ENCODE measurements at regions not wholly inside any gene's neighbourhood (a gene's known extent, or its start where the extent isn't known, plus 50 kb on each side); places are given as distances from the start of the nearest gene placed in this dataset.

DNA sequence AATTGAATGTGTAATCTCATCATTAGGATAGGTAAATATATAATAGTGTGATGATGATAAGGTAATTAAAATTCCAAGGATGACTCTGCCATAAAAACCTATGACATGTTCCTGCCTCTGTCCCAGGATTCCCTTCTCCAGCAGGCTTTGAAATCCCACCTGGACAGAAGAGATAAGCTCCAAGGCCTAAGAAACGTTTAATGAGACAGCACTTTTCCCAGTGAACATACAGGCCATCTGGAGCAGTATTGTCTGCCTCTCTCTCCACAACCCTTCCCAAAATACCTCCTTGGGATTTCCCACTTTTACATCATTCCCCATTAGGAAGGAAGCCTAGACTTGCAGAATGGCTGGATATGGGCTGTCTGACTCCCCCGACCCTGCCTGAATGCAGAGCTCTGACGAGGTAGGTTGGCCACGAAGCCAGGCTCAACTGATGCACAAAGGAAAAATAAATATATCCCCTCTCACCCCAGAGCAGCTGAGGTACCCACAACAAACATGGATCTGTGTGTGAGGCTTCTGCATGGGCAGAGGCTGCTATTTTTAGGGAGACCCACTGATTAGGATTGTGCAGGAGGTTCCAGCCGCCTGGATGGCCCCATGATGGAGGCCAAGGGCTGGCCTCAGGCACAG, 71.0 kb downstream of the TMPRSS5 start:
- peaks cover 10% of the 10 kb centered on the region for H3K27me3 ChIP-seq (ENCODE audit: insufficient read depth, low read length)
- H3K36me3 ChIP-seq (ENCODE audit: insufficient read depth, low read length), result no peaks in the 10 kb centered on the region
- H3K4me1 ChIP-seq (ENCODE audit: insufficient read depth, low read length), result peaks cover 2% of the 10 kb centered on the region; the same call in 1 of the 2 replicates
- H3K4me3 ChIP-seq (ENCODE audit: low read length), result no peak overlapping the region
- no peak overlapping the region for H3K27ac ChIP-seq (ENCODE audit: low read depth, low read length)
- 82% methylated on average over 5 of the region's 5 CpGs for WGBS
- H3K9me3 ChIP-seq (ENCODE audit: insufficient read depth, low read depth, low read length), result no peaks in the 10 kb centered on the region
- no peak overlapping the region for H3K9ac ChIP-seq (ENCODE audit: low read depth, low read length)

DNA sequence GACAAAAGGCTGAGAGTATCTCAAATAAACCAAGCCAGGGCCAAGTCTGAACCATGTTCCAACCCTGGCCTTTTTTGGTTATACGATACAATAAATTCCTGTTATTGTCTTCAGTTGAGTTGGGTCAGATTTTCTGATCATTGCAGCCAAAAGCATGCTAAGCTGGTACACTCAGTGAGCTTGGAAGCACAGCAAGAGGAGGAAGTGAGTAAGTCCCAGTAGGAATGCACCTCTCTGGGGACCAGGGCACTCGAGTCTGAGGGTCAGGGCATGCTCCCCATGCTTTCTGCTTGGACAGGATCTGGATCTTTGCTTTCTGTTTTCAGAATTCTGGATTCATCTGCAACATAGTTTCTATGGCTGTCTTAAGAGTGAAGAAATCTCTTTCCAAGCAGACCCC, 73.1 kb downstream of the TMPRSS5 start:
- H3K9me3 ChIP-seq (ENCODE audit: insufficient read depth, low read depth, low read length), result no peaks in the 10 kb centered on the region
- no peak overlapping the region for H3K9ac ChIP-seq (ENCODE audit: low read depth, low read length)
- H3K27ac ChIP-seq (ENCODE audit: low read depth, low read length), result no peak overlapping the region
- 69% methylated on average over 2 of the region's 2 CpGs for WGBS
- peaks cover 17% of the 10 kb centered on the region for H3K4me1 ChIP-seq (ENCODE audit: insufficient read depth, low read length)
- H3K36me3 ChIP-seq (ENCODE audit: insufficient read depth, low read length), result no peaks in the 10 kb centered on the region
- H3K4me3 ChIP-seq (ENCODE audit: low read length), result no peak overlapping the region
- peaks cover 15% of the 10 kb centered on the region for H3K27me3 ChIP-seq (ENCODE audit: insufficient read depth, low read length)

DNA sequence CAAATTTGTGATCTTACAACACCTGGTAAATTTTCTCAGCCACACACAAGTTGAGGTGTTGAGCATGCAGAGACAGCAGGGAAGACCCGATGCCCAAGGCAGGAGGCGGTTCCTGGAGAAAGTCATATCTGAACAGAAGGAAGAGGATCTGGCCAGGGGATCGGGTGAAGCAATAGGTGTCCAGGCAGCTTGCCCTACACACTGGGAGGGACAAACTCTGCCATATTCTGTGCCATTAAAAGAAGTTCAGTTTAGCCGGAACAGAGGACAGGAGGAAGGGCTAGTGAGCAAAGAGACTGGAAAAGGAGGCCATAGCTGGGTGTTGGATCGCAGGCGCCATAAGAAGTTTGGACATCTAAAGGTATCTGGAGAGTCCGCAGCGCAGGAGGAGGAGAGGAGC, 76.5 kb downstream of the TMPRSS5 start:
- H3K9me3 ChIP-seq (ENCODE audit: insufficient read depth, low read depth, low read length), result no peaks in the 10 kb centered on the region
- H3K27ac ChIP-seq (ENCODE audit: low read depth, low read length), result peak overlapping the region; percentile 42
- peaks cover 24% of the 10 kb centered on the region for H3K27me3 ChIP-seq (ENCODE audit: insufficient read depth, low read length)
- H3K4me1 ChIP-seq (ENCODE audit: insufficient read depth, low read length), result peaks cover 19% of the 10 kb centered on the region
- no peak overlapping the region for H3K4me3 ChIP-seq (ENCODE audit: low read length)
- no peaks in the 10 kb centered on the region for H3K36me3 ChIP-seq (ENCODE audit: insufficient read depth, low read length)
- H3K9ac ChIP-seq (ENCODE audit: low read depth, low read length), result no peak overlapping the region
- 82% methylated on average over 8 of the region's 8 CpGs for WGBS

DNA sequence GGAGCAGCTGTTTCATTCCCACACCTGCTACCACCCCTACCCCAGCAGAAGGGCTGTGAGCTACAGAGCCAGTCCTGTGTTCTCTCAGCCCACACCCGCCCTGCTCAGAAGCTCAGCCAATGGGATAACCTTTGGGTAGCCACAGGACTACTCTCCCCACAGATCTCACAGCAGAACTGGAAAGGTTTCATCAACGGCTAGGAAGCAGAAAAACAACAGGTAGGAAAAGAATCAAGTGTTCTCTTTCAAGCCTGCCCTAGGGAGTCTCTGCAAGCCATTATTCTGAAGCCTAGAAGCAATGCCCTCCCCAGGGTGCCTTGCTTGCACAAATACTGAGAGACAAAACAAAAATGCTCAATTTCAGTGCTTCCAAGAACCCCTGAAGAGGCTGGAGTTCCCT, 77.2 kb downstream of the TMPRSS5 start:
- Histone ChIP-seq H3K36me3 (ENCODE audit: insufficient read depth, low read length) (no peaks in the 10 kb centered on the region), H3K4me1 (ENCODE audit: insufficient read depth, low read length) (peaks cover 19% of the 10 kb centered on the region), H3K4me3 (ENCODE audit: low read length) (no peak overlapping the region), H3K9me3 (ENCODE audit: insufficient read depth, low read depth, low read length) (no peaks in the 10 kb centered on the region), H3K27ac (ENCODE audit: low read depth, low read length) (peak overlapping the region; percentile 60; the same call in 1 of the 2 replicates), H3K27me3 (ENCODE audit: insufficient read depth, low read length) (peaks cover 24% of the 10 kb centered on the region), H3K9ac (ENCODE audit: low read depth, low read length) (no peak overlapping the region)
- WGBS, result 4% methylated on average over 2 of the region's 2 CpGs

DNA sequence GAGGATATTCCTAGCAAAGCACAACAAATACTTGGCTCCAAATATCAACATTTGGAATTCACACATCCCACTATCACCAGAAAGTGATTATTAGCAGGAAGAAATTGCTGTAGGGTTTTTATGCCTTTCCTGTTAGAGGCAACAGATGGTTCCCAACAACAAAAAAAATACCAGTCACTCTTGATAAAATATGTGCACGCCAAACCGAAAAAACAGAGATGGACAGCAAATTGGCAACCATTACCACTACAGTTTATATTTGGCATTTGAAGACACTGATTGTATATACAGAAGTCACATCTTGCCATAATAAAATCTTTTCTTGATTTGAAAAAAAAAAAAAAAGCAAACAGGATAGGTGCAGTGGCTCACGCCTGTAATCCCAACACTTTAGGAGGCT, 78.2 kb downstream of the TMPRSS5 start:
- Histone ChIP-seq H3K9me3 (ENCODE audit: insufficient read depth, low read depth, low read length) (no peaks in the 10 kb centered on the region), H3K4me1 (ENCODE audit: insufficient read depth, low read length) (peaks cover 19% of the 10 kb centered on the region), H3K9ac (ENCODE audit: low read depth, low read length) (no peak overlapping the region), H3K27ac (ENCODE audit: low read depth, low read length) (no peak overlapping the region), H3K36me3 (ENCODE audit: insufficient read depth, low read length) (no peaks in the 10 kb centered on the region), H3K4me3 (ENCODE audit: low read length) (no peak overlapping the region), H3K27me3 (ENCODE audit: insufficient read depth, low read length) (peaks cover 24% of the 10 kb centered on the region)
- WGBS, result 91% methylated on average over 3 of the region's 3 CpGs

DNA sequence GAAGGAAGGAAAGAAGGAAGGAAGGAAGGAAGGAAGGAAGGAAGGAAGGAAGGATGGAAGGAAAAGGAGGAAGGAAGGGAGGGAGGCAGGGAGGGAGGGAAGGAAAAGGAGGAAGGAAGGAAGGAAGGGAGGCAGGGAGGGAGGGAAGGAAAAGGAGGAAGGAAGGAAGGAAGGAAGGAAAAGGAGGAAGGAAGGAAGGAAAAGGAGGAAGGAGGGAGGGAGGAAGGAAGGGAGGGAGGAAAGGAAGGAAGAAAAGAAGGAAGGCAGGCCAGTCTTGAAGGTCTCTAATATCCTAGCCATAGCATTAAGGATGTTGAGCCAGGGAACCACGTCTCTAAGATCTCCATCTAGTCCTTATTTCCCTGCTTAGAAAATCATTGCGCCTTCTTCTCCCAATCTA, 78.8 kb downstream of the TMPRSS5 start:
- Histone ChIP-seq H3K4me1 (ENCODE audit: insufficient read depth, low read length) (peaks cover 19% of the 10 kb centered on the region), H3K9ac (ENCODE audit: low read depth, low read length) (no peak overlapping the region), H3K27ac (ENCODE audit: low read depth, low read length) (no peak overlapping the region), H3K27me3 (ENCODE audit: insufficient read depth, low read length) (peaks cover 24% of the 10 kb centered on the region), H3K4me3 (ENCODE audit: low read length) (no peak overlapping the region), H3K36me3 (ENCODE audit: insufficient read depth, low read length) (no peaks in the 10 kb centered on the region), H3K9me3 (ENCODE audit: insufficient read depth, low read depth, low read length) (no peaks in the 10 kb centered on the region)
- WGBS, result 90% methylated on average over 2 of the region's 2 CpGs

DNA sequence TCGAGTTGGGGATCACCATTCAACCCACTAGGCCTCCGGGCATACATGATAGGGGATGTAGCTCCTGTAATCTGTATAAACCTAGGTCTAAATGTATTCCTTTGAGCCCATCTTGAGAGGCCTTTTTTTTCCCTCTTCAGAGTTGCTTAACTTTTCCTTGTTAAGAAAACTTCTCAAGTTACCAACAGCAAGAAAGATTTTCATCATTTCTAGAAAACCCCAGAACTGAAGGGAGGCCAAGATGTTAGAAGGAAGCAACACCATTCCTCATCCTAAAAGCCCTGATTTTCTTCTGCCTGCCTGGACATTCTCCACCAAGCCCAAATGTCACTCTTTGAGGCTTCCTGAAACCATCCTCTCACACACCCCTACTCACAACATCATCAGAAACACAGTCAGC, 79.4 kb downstream of the TMPRSS5 start:
- peaks cover 19% of the 10 kb centered on the region for H3K4me1 ChIP-seq (ENCODE audit: insufficient read depth, low read length)
- no peaks in the 10 kb centered on the region for H3K36me3 ChIP-seq (ENCODE audit: insufficient read depth, low read length)
- no peak overlapping the region for H3K27ac ChIP-seq (ENCODE audit: low read depth, low read length)
- H3K27me3 ChIP-seq (ENCODE audit: insufficient read depth, low read length), result peaks cover 24% of the 10 kb centered on the region
- no peaks in the 10 kb centered on the region for H3K9me3 ChIP-seq (ENCODE audit: insufficient read depth, low read depth, low read length)
- H3K9ac ChIP-seq (ENCODE audit: low read depth, low read length), result no peak overlapping the region
- no peak overlapping the region for H3K4me3 ChIP-seq (ENCODE audit: low read length)
- WGBS, result 95% methylated on average over 2 of the region's 2 CpGs

DNA sequence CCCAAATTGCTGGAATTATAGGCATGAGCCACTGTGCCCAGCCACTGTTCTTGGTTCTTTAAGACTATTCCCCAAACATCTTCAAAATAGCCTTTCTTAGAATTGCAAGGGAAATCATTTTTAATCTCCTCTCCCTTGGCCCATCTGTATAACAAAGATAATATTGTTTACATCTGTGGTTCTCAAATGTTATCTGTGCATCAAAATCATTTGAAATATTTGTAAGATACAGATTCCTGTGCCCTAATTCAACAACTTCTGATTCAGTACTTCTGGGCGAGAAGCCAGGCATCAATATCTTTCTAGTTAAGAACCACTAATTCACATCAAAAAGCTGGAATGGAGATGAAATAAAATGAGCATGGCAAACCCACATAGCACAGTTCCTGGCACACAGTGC, 83.0 kb downstream of the TMPRSS5 start:
- Histone ChIP-seq H3K9ac (ENCODE audit: low read depth, low read length) (no peak overlapping the region), H3K4me3 (ENCODE audit: low read length) (no peak overlapping the region), H3K9me3 (ENCODE audit: insufficient read depth, low read depth, low read length) (no peaks in the 10 kb centered on the region), H3K4me1 (ENCODE audit: insufficient read depth, low read length) (peaks cover 3% of the 10 kb centered on the region; the same call in 1 of the 2 replicates), H3K36me3 (ENCODE audit: insufficient read depth, low read length) (no peaks in the 10 kb centered on the region), H3K27ac (ENCODE audit: low read depth, low read length) (no peak overlapping the region), H3K27me3 (ENCODE audit: insufficient read depth, low read length) (0 out of 2 replicates have a peak, but pooled peaks cover 9% of the 10 kb centered on the region)
- WGBS, result no CpG with 5 or more reads among the region's 1 CpG

DNA sequence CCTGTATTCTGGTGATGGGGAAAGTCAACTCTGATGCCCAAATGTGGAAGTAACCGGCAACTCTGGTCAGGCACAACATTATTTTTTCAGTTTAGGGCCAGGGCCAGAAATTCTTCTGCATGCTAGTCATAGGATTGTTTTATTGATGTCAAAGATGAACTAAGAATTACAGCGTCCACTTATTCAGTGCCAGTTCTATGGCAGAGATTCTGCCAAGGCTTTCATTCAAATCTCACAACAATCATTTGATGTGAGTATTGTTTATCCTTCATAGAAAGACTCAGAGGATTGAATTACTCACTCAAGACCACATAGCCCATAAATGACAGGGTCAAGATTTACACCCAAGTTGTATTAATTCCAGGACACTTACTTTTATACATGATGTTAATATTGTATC, 87.7 kb downstream of the TMPRSS5 start:
- no peak overlapping the region for H3K9ac ChIP-seq (ENCODE audit: low read depth, low read length)
- no peaks in the 10 kb centered on the region for H3K4me1 ChIP-seq (ENCODE audit: insufficient read depth, low read length)
- H3K4me3 ChIP-seq (ENCODE audit: low read length), result no peak overlapping the region
- H3K36me3 ChIP-seq (ENCODE audit: insufficient read depth, low read length), result no peaks in the 10 kb centered on the region
- H3K9me3 ChIP-seq (ENCODE audit: insufficient read depth, low read depth, low read length), result no peaks in the 10 kb centered on the region
- no peak overlapping the region for H3K27ac ChIP-seq (ENCODE audit: low read depth, low read length)
- H3K27me3 ChIP-seq (ENCODE audit: insufficient read depth, low read length), result no peaks in the 10 kb centered on the region
- 98% methylated on average over 2 of the region's 2 CpGs for WGBS

DNA sequence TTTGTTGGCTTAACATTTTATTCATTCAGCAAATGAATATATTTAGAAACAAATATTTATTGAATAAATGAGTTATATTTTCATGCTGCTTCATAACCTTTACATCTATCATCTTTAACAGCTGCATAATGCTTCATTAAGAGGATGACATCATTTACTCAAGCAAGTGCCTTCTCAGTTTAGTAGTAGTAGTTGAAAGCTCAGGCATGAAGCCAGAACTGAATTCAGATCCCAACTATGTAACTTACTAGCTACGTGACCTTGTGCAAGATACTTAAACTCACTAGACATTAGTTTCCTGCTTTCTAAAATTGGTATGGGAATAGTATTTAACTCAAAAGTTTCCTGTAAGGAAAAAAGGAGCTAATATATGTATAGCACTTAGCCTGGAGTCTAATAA, 90.3 kb downstream of the TMPRSS5 start:
- WGBS, result no CpG with 5 or more reads among the region's 1 CpG
- H3K4me3 ChIP-seq (ENCODE audit: low read length), result no peak overlapping the region
- H3K27ac ChIP-seq (ENCODE audit: low read depth, low read length), result no peak overlapping the region
- no peaks in the 10 kb centered on the region for H3K27me3 ChIP-seq (ENCODE audit: insufficient read depth, low read length)
- H3K9me3 ChIP-seq (ENCODE audit: insufficient read depth, low read depth, low read length), result no peaks in the 10 kb centered on the region
- H3K4me1 ChIP-seq (ENCODE audit: insufficient read depth, low read length), result no peaks in the 10 kb centered on the region
- H3K36me3 ChIP-seq (ENCODE audit: insufficient read depth, low read length), result no peaks in the 10 kb centered on the region
- no peak overlapping the region for H3K9ac ChIP-seq (ENCODE audit: low read depth, low read length)

DNA sequence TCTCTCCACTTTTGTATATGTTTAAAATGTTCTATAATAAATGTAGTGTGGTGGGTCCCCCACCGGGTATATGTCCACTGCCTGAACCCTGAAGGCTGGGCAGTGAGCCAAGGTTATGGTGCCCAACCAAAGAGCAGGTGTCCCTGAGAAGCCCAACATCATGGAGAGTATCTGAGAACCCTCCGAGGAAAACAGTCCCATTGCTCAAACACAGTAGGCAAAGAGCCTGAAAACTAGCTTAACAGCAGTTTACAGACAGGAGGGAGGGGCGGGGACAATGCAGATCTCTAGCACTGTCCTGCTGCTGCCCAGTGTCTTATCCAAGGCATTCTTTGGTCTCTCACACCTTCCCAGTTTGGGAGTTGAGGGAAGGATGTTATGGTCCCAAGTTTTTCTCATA, 91.0 kb downstream of the TMPRSS5 start:
- H3K27ac ChIP-seq (ENCODE audit: low read depth, low read length), result no peak overlapping the region
- H3K9me3 ChIP-seq (ENCODE audit: insufficient read depth, low read depth, low read length), result no peaks in the 10 kb centered on the region
- WGBS, result 80% methylated on average over 3 of the region's 3 CpGs
- no peaks in the 10 kb centered on the region for H3K4me1 ChIP-seq (ENCODE audit: insufficient read depth, low read length)
- H3K4me3 ChIP-seq (ENCODE audit: low read length), result no peak overlapping the region
- no peaks in the 10 kb centered on the region for H3K36me3 ChIP-seq (ENCODE audit: insufficient read depth, low read length)
- H3K9ac ChIP-seq (ENCODE audit: low read depth, low read length), result no peak overlapping the region
- H3K27me3 ChIP-seq (ENCODE audit: insufficient read depth, low read length), result no peaks in the 10 kb centered on the region

DNA sequence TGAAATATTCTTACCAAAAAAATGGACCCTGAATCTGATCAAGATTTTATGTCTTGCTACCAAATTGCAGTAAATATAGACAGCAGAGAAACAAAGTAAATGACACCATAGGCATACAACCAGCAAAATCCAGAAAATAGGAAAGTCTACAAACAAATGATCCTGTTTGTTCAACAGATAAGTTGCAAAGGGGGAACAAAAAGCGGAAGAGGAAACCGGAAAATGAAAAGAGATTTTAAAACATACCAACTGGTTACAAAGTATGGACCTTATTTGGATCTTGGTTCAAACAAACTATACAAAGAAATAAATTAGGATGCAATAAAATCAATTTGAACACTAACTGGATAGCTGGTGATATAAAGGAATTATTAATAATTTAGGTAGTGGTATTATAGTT, 92.0 kb downstream of the TMPRSS5 start:
- H3K4me3 ChIP-seq (ENCODE audit: low read length), result no peak overlapping the region

More for the DNA sequence above, 92.0 kb downstream of the TMPRSS5 start:
- H3K4me1 ChIP-seq (ENCODE audit: insufficient read depth, low read length), result no peaks in the 10 kb centered on the region
- H3K27ac ChIP-seq (ENCODE audit: low read depth, low read length), result no peak overlapping the region
- no peaks in the 10 kb centered on the region for H3K27me3 ChIP-seq (ENCODE audit: insufficient read depth, low read length)
- no CpG with 5 or more reads among the region's 2 CpGs for WGBS
- H3K9ac ChIP-seq (ENCODE audit: low read depth, low read length), result no peak overlapping the region
- no peaks in the 10 kb centered on the region for H3K36me3 ChIP-seq (ENCODE audit: insufficient read depth, low read length)
- H3K9me3 ChIP-seq (ENCODE audit: insufficient read depth, low read depth, low read length), result no peaks in the 10 kb centered on the region

Data from HUES64 (cell line).